ENCODE measurements at regions not wholly inside any gene's neighbourhood (a gene's known extent, or its start where the extent isn't known, plus 50 kb on each side); places are given as distances from the start of the nearest gene placed in this dataset.
A peak's percentile ranks its signal among the peaks of the same experiment; 100 is the strongest.
"Not testable (repeated sequence)": the region's sequence is repeated elsewhere in the genome, so short reads cannot be mapped to it uniquely, and the experiment has no call there.

DNA sequence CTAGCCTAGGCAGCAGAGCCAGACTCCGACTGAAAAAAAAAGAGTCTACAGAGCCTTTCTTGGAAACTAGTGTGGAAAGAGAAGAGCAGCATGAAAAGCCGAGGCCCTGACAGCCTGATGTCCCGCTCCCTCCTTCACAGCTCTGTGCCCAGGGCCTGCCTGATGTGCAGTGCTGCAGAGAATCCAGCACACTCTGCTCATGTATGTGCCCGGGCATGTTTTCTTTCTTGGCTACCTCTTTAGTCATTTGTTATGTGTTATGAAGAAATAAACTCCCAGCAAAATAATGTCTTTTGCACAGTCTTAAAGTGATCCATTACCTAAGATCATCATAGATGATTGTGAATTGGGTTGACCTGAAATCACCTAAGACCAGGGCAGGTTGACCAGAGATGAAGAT, 78.1 kb upstream of the EZR start:
- Mint-ChIP-seq H3K36me3 (no peaks in the 10 kb centered on the region), H3K27ac (no peak overlapping the region), H3K4me3 (no peak overlapping the region), H3K4me1 (no peaks in the 10 kb centered on the region), H3K9me3 (no peaks in the 10 kb centered on the region)
- no peak for DNase-seq (ENCODE audit: low spot score in 2 of 2)
- no peak for ATAC-seq

DNA sequence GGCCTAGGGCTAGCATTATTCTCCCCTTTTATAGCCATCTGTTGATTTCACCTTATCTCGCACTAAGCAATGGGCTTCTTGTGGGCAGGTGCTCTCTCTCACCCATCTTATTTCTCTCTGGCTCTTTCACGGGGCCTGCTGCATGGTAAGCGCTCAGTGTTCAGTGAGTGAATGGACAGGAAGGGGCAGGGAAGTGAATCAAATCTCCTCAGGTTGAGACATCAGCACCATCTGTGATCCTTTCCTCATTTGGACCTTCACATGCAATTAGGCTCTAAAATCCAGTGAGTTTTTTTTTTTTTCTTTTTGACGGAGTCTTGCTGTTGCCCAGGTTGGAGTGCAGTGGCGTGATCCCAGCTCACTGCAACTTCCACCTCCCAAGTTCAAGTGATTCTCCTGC, 76.5 kb upstream of the EZR start:
- Mint-ChIP-seq H3K4me3 (no peak overlapping the region), H3K9me3 (no peaks in the 10 kb centered on the region), H3K27ac (no peak overlapping the region), H3K4me1 (no peaks in the 10 kb centered on the region), H3K36me3 (no peaks in the 10 kb centered on the region)
- no peak for DNase-seq (ENCODE audit: low spot score in 2 of 2)
- ATAC-seq: no peak

DNA sequence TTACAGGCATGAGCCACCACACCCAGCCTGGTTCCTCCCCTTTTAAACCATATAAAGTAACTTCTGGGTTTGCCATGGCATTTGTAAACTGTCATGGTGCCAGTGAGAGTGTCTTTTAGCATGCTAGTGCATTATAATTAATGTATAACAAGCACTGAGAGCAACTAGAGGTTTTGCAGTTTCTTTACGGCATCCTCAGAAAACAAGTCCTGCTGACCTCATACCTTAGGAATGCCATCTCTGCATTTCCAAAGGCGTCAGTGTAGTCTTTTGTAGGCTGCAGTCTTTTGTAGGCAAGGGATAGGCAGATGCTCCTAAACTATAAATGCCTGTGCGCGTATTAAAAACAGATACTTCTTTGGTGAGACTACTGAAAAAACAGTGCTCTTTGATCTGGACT, 75.0 kb upstream of the EZR start:
- H3K4me1 Mint-ChIP-seq: no peaks in the 10 kb centered on the region
- H3K4me3 Mint-ChIP-seq: no peak overlapping the region
- ATAC-seq: no peak
- no peak for DNase-seq (ENCODE audit: low spot score in 2 of 2)
- no peak overlapping the region for H3K27ac Mint-ChIP-seq
- H3K36me3 Mint-ChIP-seq: no peaks in the 10 kb centered on the region
- H3K9me3 Mint-ChIP-seq: no peaks in the 10 kb centered on the region

DNA sequence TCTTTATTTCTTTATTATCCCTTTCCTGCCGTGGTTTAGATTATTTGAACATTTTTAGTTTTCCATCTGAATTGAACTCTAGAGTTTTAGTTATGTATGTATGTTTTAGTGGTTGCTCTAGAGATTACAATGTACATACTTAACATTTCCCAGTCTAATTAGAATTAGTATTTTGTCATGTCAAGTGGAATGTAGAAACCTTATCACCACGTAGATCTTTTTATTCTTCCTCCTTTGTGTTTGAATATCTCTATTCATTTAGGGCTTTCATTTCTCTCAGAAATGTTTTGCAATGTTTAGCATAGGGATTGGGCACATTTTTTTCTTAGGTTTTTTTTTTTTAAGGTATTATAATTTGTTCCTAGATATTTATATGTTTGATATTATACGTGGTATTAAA, 73.1 kb upstream of the EZR start:
- no peaks in the 10 kb centered on the region for H3K4me1 Mint-ChIP-seq
- H3K36me3 Mint-ChIP-seq: no peaks in the 10 kb centered on the region
- no peak for DNase-seq (ENCODE audit: low spot score in 2 of 2)
- H3K27ac Mint-ChIP-seq: no peak overlapping the region
- H3K9me3 Mint-ChIP-seq: no peaks in the 10 kb centered on the region
- no peak for ATAC-seq
- no peak overlapping the region for H3K4me3 Mint-ChIP-seq

DNA sequence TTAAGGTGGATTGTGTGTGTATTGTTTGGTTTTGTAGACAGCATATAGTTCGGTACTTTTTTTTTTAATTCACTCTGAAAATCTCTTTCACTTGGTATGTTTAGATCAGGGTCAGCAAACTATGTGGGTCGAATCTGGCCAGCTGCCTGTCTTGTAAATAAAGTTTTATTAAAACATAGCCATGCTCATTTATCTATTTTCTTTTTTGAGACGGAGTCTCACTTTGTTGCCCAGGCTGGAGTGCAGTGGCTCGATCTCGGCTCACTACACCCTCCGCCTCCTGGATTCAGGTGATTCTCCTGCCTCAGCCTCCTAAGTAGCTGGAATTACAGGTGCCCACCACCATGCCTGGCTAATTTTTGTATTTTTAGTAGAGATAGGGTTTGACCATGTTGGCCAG, 72.4 kb upstream of the EZR start:
- H3K9me3 Mint-ChIP-seq; H3K4me3 Mint-ChIP-seq; H3K4me1 Mint-ChIP-seq; H3K36me3 Mint-ChIP-seq; DNase-seq (ENCODE audit: low spot score in 2 of 2); H3K27ac Mint-ChIP-seq; ATAC-seq: not testable (repeated sequence)

DNA sequence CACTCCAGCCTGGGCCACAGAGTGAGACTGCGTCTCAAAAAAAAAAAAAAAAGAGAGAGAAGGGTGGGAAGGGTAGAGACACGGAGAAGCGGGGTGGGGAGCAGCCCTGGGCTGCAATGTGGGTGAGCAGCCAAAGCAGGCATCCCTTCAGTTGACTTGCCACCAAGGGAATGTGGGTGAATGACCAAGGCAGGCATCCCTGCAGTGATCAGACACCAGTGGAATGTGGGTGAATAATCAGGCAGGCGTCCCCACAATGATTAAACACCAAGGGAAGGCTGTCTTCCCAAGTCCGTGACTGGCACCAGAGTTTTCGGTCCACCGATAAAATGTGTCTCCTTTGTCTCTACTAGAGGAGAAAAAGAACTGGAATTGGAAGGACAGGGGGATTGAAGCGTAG, 69.0 kb upstream of the EZR start:
- DNase-seq (ENCODE audit: low spot score in 2 of 2); H3K9me3 Mint-ChIP-seq; ATAC-seq; H3K4me1 Mint-ChIP-seq; H3K4me3 Mint-ChIP-seq; H3K36me3 Mint-ChIP-seq: not testable (repeated sequence)
- peak overlapping the region; percentile 10 for H3K27ac Mint-ChIP-seq

DNA sequence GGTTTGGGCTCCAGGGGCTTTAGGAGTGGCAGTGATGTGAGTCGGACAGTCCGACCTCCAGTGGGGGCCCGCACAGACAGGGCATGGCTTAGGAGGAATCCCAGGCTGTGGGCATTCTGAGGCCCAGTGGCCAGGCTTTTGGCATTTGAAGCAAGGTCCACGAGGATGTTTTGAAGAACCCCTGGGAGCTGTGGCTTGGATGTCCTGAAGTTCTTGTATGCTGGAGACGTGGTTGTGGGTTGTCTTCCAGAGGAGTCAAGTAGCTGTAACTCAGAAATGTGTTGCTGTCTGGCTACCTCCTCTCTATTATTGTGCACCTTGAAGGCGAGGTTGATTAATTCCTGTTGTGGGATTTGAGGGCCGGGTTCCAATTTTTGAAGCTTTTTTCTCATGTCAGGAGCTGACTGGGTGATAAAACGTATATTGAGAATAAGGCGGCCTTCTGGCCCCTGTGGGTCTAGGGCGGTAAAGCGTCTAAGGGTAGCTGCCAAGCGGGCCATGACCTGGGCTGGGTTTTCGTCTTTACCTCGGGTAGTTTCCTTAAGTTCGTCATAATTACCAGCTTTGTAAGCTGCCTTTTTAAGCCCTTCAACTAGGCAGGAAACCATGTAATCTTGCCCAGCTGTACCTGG, 67.3 kb upstream of the EZR start:
- not testable (repeated sequence) for H3K4me3 Mint-ChIP-seq; H3K36me3 Mint-ChIP-seq; ATAC-seq; H3K27ac Mint-ChIP-seq; H3K4me1 Mint-ChIP-seq; DNase-seq (ENCODE audit: low spot score in 2 of 2); H3K9me3 Mint-ChIP-seq

DNA sequence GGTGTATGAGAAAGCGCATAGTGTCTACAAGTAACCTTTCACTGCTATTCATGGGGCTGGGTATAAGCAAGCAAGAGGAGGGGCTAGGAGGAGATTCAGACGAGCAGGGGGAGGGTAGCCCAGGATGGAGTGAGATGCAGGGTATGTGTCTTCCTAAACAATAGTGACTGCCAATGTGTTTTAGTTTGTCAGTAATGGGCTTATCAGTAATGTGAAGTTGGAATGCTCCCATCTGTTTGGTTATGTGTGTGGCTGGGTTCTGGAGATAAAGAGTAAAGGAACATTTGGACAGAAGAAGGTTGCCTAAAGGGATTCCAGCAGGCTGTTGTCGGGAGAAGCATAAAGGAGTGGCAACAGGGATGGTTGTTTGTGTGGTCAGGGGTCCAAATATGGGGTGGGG, 62.7 kb upstream of the EZR start:
- H3K27ac Mint-ChIP-seq, ATAC-seq: not testable (repeated sequence)

DNA sequence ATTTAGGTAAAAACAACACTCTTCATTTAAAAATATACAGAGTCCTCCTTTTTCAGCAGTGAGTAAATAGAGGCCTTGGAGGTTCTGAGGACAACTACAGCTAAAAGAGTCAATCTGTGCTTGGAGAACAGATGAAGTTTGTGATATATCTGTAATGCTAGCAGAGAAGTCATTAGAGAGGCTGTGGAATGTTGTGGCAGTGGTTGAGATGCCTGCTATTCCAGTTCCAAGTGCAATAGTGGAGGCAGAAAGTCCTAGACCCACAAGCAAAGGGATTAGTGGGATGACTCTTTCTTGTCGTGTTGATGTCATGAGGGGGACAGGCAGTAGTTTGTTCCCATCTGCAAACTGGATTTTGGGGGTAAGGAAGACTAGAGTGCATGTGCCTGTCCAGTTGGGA, 62.1 kb upstream of the EZR start:
- H3K4me3 Mint-ChIP-seq; H3K9me3 Mint-ChIP-seq; ATAC-seq; H3K27ac Mint-ChIP-seq; DNase-seq (ENCODE audit: low spot score in 2 of 2); H3K36me3 Mint-ChIP-seq: not testable (repeated sequence)
- H3K4me1 Mint-ChIP-seq: peaks cover 21% of the 10 kb centered on the region

More for the DNA sequence above, 62.7 kb upstream of the EZR start:
- H3K4me1 Mint-ChIP-seq: peaks cover 21% of the 10 kb centered on the region
- not testable (repeated sequence) for H3K4me3 Mint-ChIP-seq; DNase-seq (ENCODE audit: low spot score in 2 of 2); H3K36me3 Mint-ChIP-seq; H3K9me3 Mint-ChIP-seq

DNA sequence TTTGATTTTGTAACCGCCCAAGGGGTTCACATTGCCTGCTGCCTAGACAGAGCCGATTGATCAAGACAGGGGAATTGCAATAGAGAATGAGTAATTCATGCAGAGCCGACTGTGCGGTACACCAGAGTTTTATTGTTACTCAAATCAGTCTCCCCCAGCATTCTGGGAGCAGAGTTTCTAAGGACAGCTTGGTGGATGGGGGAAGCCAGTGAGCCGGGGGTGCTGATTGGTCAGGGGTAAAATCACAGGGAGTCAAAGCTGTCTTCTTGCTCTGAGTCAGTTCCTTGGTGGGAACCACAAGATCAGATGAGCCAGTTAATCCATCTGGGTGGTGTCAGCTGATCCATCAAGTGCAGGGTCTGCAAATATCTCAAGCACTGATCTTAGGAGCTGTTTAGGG, 60.0 kb upstream of the EZR start:
- H3K36me3 Mint-ChIP-seq: peaks cover 5% of the 10 kb centered on the region
- H3K9me3 Mint-ChIP-seq: peaks cover 4% of the 10 kb centered on the region
- peak overlapping the region; percentile 69 for H3K27ac Mint-ChIP-seq
- peak overlapping the region; percentile 53 for H3K4me3 Mint-ChIP-seq
- peak; percentile 100 for ATAC-seq
- peak; percentile 49 to 90 for DNase-seq (ENCODE audit: low spot score in 2 of 2)
- H3K4me1 Mint-ChIP-seq: peaks cover 21% of the 10 kb centered on the region

DNA sequence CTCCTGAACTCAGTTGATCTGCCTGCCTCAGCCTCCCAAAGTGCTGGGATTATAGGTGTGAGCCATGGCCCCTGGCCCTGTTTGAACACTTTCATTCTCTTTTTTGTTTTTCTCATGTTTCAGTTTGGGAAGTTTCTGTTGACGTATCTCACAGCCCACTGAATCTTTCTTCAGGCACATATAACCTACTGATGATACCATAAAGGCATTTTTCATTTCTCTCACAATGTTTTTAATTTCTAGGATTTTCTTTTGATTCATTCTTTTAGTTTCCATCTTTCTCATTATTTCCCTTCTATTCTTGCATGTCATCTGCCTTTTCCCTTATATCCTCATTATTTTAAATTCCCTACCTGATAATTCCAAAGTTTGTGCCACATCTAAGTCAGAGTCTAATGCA, 58.5 kb upstream of the EZR start:
- DNase-seq (ENCODE audit: low spot score in 2 of 2) (no peak), ATAC-seq (no peak)
- Mint-ChIP-seq H3K27ac (no peak overlapping the region), H3K4me1 (peaks cover 21% of the 10 kb centered on the region), H3K4me3 (no peak overlapping the region), H3K36me3 (peaks cover 9% of the 10 kb centered on the region), H3K9me3 (peaks cover 4% of the 10 kb centered on the region)

DNA sequence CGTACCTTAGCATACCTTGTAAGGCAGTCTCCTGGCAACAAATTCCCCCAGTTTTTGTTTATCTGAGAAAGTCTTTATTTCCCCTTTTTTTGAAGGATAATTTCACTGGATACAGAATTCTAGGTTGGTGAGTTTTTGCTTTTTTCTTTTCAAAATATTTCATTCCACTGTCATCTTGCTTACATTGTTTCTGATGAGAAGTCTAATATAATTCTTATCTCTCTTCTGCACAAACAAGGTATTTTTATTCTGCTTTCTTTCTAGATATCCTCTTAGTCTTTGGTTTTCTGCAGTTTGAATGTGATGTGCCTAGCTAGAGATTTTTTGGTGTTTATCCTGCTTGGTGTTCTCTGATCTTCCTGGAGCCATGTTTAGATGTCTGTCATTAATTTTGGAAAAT, 57.7 kb upstream of the EZR start:
- Mint-ChIP-seq H3K4me3 (no peak overlapping the region), H3K27ac (no peak overlapping the region), H3K4me1 (peaks cover 21% of the 10 kb centered on the region), H3K36me3 (peaks cover 9% of the 10 kb centered on the region), H3K9me3 (peaks cover 4% of the 10 kb centered on the region)
- DNase-seq (ENCODE audit: low spot score in 2 of 2) (no peak), ATAC-seq (no peak)

DNA sequence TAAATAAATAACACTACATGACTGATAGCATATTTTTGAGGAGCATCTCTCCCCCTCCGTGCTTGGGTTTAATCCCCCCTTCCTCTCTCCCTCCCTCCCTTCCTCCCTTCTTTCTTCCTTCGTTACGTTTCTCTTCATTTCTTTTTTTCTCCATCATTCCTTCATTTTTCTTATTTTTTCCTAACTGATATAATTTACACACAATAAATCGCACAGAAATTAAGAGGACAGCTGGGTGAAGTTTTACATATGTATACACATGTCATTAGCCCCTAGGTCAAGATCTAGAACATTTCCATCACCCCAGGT, 51.4 kb upstream of the EZR start:
- Mint-ChIP-seq H3K9me3 (no peaks in the 10 kb centered on the region), H3K27ac (peak overlapping the region; percentile 100), H3K4me3 (peak overlapping the region; percentile 84), H3K36me3 (peaks cover 20% of the 10 kb centered on the region), H3K4me1 (peaks cover 31% of the 10 kb centered on the region)
- DNase-seq (ENCODE audit: low spot score in 2 of 2) (no peak), ATAC-seq (no peak)

DNA sequence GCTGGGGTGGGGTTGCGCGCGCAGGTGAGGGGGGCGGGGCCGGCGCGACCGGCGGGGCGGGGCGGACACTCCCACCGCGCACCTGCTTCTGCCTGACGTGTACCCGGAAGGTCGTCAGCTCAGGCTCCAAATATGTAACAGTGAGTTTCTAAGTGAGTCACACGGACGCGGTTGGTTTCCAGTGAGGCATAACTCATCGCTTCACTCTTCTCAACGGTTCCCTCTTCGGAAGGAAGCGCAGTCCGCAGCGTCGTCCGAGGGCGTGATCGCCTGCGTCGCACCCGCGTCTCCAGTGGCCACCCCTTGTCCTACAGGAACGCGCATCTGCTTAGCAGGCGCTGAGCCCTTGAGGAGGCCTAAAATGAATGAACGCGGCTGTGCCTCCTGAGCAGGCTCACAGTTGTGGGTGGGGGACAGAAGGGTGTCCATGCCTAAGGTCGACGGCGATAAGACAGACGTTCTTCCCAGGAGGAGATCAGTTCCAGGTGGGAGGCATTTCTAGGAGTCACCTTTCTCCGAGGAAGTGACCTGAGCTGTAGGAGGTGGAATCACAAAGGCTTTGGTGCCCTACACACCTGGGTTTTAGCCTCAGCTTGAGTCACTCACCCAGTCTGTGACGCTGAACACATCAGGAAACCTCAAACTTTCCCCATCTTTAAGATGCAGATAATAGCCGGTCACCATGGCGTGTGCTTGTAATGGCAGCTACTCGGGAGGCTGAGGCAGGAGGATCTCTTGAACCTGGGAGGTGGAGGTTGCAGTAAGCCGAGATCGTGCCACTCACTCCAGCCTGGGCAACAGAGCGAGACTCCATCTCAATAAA, 50.9 kb upstream of the EZR start:
- DNase-seq (ENCODE audit: low spot score in 2 of 2): peak in 1 of 2 donors; percentile 91
- Mint-ChIP-seq H3K4me3 (peak overlapping the region; percentile 84), H3K27ac (peak overlapping the region; percentile 100), H3K9me3 (no peaks in the 10 kb centered on the region), H3K4me1 (peaks cover 31% of the 10 kb centered on the region), H3K36me3 (peaks cover 20% of the 10 kb centered on the region)
- peak; percentile 96 for ATAC-seq

DNA sequence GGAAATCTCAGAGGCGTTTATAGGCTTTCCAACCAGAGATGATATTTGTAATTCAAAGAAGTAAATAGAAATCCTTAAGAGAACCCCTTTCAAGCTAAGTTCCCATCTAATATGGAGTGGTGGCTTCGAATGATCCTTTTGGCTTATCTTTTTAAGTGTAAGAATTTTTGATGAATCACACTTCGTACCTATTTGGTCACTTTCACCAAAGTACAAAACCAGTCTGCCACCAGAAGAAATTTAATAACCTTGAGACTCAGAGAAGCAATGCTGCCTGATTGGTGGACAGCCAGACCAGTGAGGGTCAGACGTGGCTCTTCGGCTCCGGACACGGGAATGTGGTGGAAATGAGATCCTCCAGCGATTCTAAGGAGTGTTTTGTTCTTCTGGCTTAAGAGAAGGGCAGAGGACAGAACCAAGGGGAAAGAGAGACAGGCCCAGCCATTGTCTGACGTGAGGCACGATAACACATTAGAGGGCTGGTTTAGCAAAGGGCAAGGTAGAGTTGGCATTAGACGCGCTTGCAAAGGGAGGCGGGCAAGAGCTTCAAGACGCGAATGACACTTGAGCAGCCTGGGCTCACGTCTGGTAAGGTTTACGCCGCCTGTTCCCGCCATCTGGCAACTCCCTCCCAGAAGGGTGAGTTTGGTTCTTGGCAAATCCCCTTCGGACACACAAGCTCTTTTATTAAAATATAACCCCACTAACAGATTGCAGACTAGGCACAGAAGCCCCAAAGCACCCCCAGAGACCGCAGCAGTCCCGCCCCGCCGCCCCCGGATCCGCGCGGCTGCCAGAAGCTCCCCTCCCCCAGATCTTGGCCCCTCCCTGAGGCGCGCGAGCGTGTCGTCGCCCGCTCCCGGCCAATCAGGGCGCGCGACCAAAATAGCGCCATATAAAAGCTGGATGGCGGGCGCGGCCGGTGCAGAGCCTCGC, 50.0 kb upstream of the EZR start:
- peak; percentile 96 to 97 for DNase-seq (ENCODE audit: low spot score in 2 of 2)
- peak overlapping the region; percentile 84 for H3K4me3 Mint-ChIP-seq

More for the DNA sequence above, 50.0 kb upstream of the EZR start:
- peak overlapping the region; percentile 100 for H3K27ac Mint-ChIP-seq
- peaks cover 20% of the 10 kb centered on the region for H3K36me3 Mint-ChIP-seq
- H3K4me1 Mint-ChIP-seq: peaks cover 31% of the 10 kb centered on the region
- ATAC-seq: peak; percentile 67
- no peaks in the 10 kb centered on the region for H3K9me3 Mint-ChIP-seq

All from stimulated activated effector memory CD8-positive, alpha-beta T cell treated with anti-CD3 and anti-CD28 coated beads, Interleukin-12 subunit alpha, Interleukin-12 subunit beta, amount 100 ng/mL, for 72 hours (primary cell).